COLO668 (cell line): ENCODE measurements at regions not wholly inside any gene's neighbourhood (a gene's known extent, or its start where the extent isn't known, plus 50 kb on each side); places are given as distances from the start of the nearest gene placed in this dataset.
A peak's percentile ranks its signal among the peaks of the same experiment; 100 is the strongest.

Experiments used
- DNase-seq: peaks from one replicate; lab custom pipeline; 2025; ENCODE audit not compliant: unreplicated experiment; lab: John Stamatoyannopoulos, UW

DNA sequence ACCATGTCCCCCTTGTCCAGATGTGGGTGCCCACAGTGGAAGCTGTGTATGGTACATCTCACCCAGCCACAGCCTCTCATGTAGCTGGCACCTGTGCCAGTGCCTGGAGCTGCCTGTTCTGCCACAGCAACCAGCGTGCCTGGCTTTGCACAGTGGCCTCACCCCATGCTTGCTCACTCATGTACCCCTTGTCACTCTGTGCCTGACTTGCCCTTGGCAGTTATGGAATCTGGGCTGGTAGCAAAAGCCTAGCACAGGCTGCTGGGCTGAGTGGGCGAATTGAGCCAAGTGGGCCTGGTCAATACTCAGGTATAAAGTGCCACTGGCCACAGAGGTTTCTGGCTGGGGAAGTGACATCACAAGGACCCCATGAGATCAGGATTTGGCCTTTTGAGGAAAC lies 264.2 kb downstream of the INSC start:
- no peak for DNase-seq

- no peak for DNase-seq
Measured at GRCh38 chr11:15379483-15379882, 264.8 kb downstream of the INSC start.

DNA sequence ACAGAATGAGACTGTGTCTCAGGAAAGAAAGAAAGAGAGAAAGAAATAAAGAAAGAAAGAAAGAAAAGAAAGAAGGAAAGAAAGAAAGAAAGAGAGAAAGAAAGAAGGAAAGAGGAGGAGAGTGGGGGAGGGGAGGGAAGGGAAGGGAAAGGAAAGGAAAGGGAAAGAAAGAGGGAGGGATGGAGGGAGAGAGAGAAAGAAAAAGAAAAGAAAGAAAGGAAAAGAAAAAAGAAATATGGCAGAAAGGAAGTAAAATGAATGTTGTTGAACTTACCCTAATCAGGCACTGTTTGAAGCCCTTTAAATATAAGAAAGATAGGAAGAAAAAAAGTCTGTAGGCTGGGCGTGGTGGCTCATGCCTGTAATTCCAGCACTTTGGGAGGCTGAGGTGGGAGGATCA lies 276.1 kb downstream of the INSC start:
- DNase-seq = no peak

DNA sequence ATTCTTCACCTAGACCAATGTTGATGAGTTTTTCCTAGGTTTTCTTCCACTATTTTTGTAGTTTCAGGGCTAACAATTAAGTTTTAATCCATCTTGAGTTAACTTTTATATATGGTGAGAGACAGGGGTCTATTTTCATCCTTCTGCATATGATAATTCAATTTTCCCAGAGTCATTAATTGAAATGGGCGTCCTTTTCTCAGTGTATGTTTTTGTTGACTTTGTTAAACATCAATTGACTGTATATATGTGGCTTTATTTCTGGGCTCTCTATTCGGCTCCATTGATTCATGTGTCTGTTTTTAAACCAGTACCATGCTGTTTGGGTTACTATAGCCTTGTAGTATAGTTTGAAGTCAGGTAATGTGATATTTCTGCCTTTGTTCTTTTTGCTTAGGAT lies 282.1 kb downstream of the INSC start:
- DNase-seq = no peak

DNA sequence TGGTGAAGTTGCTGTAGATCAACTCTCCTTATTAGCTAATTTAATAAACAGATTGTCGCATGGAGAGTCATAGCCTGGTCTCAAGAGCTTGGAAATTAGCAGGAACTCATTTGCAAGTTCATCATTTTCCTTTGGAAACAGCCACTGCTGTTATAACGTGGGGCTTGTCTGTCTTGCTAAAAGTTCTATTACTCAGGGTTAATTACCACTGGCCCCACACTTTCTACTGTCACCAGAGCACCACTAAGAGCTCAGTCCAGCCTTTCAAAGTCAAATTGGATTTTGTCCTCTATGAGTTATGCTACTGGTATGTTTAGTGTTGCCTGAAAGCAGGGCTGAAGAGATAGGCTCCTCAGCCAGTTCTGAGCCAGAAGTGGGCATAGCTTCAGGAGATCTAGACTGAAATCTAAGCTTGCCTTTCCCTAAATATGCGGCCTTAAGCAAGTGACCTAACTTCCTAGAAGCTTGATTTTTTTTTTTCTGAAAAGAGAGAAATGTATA lies 292.2 kb downstream of the INSC start:
- no peak for DNase-seq

DNA sequence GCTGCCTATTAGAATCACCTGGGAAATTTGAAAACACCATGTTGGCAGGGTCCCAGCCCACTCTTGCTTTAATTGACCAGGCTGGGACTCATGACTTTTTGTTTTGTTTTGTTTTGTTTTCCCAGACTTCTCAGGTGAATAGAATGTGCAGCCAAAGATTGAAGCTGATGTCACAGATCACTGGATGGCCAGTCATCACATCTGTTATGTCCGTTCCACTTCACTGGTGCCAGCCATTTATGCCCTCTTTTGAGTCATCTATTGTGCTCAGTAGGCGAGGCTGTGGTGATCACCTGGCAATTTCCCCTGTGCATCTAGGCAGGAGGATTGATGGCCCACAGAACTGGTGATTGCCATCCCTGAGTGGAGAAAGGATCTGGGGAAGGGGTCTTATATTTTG lies 297.3 kb downstream of the INSC start:
- peak; percentile 86 for DNase-seq

- DNase-seq = no peak
Measured at GRCh38 chr11:15418921-15419320, 304.2 kb downstream of the INSC start.

GRCh38 chr11:15419696-15420095 lies 305.0 kb downstream of the INSC start:
- DNase-seq = no peak

DNA sequence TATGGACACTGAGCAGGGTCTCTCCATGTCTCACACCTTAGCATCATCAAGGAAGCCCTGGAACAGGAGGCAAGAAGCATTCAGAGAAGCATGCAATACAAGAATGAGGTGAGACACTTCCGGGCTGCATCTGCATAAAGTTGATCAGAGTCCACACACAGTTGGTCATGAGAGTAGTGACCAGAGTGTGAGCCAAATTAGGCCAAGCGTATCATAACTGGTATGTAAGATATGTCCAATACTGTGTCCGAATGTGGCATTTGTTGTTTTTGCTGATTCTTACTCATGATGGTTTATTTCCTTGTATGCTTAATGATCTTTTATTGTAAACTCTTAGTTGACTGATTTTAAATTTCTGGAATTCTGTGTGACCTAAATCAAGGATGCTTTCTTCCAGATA lies 315.7 kb downstream of the INSC start:
- no peak for DNase-seq

- no peak for DNase-seq
Measured at GRCh38 chr11:15434529-15434928, 319.8 kb downstream of the INSC start.

DNA sequence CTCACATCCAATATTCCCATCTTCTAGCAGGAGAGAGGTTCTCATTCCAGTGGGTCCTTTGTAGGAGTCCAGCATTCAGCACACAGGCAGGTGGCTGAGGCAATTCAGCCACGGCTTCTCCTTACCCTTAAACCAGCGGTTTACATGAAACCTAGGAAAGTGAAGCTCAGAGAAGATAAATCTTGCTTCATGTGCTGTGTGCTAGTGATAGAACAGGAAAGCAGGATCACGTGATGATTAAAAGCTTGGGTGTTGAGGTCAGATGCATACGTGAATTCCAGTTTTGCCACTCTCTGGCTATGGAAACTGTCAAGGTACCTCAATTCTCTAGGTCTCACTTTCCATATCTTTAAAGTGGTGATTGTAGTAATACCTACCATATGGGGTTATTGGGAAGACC lies 331.6 kb downstream of the INSC start:
- DNase-seq = no peak

- DNase-seq = no peak
Measured at GRCh38 chr11:15446929-15447328, 332.2 kb downstream of the INSC start.

DNA sequence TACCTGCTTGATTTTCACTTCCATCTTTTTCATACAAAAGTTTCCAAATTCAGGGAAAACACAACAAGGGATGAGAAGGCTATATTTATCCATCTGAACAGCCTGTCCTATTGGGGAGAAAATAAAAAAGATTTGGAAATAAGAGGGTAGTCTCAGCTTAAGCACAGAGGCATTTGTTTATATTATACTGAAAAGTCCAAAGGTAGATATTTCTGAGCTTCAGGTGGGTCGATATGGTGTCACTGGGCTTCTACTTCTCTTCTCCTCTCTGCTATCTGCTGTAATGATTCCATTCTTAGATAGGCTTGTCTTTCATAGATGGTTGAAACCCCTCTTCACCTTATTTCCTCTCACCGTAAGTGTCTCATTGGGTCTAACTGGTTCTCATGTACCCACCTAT lies 337.0 kb downstream of the INSC start:
- no peak for DNase-seq

GRCh38 chr11:15453211-15453765 lies 338.6 kb downstream of the INSC start:
- no peak for DNase-seq

DNA sequence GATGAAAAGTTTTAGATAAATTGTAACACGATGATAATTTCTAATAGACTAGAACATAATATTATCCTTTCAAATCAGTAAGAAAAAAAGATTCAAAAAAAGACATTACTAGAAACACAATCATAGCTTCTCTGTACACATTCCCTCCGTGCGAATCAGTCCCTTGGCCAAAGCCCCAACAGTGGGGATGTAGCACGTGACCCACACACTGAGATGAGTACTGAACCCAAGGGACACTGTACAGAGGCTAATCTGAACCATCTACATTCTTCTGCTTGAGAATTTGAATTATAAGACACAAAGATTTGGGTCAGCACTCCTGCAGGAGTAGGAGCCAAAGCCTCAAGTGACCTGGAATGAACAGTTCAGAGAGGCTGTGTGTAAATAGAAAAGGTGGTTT lies 353.7 kb downstream of the INSC start:
- DNase-seq = no peak

GRCh38 chr11:15471048-15471894 lies 356.5 kb downstream of the INSC start:
- peak; percentile 44 for DNase-seq

GRCh38 chr11:15471895-15472799 lies 357.4 kb downstream of the INSC start:
- DNase-seq = peak; percentile 72

GRCh38 chr11:15473954-15474837 lies 359.5 kb downstream of the INSC start:
- no peak for DNase-seq

DNA sequence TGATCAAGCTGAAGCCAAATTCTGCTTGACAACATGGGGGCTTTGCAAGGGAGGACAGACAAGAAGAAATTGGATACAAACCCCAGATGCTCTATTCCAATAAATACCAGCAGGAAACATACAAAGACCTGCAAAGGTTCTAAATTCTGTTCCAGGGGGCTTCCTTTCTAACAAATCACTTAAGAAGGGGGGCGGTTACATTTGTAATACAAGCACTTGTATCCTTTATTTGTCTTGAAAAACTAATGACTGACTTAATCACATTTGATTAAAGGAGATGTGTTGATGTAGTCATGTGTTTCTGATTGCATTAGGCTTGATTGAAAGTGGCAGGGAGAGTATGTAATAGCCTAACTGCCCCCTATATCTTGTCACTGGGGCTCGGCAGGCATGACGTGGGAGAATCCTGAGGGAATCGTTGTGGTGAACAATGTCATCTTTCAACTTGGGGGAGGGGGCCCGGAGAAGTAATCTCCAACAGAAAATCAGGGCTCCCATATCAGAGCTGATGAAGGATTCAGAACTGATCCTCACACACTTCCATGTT lies 361.7 kb downstream of the INSC start:
- DNase-seq = no peak

GRCh38 chr11:15481871-15482270 lies 367.1 kb downstream of the INSC start:
- DNase-seq = no peak
